Stomach (tissue), 4 donors: ENCODE measurements at regions not wholly inside any gene's neighbourhood (a gene's known extent, or its start where the extent isn't known, plus 50 kb on each side); places are given as distances from the start of the nearest gene placed in this dataset.

Experiments used
- EP300 ChIP-seq: sonication (generic); formaldehyde crosslinking; IDR thresholded peaks from one replicate; pipeline ENCODE4 v1.6.1; 2017; ENCODE audit warnings: antibody characterized with exemption
- POLR2A ChIP-seq, 4 donors: fragments of 450-650 bp; IDR thresholded peaks; one replicate each; pipeline ENCODE4 v1.6.1; 2016; ENCODE audit warnings: antibody characterized with exemption in 4 of 4, control low read depth in 2 of 4, mild to moderate bottlenecking in 1 of 4, moderate library complexity in 1 of 4
- POLR2AphosphoS5 ChIP-seq, 3 donors: sonication (generic); formaldehyde crosslinking; IDR thresholded peaks; one replicate each; pipeline ENCODE4 v1.6.1; 2016; ENCODE audit warnings: antibody characterized with exemption in 3 of 3
- TF ChIP-seq, protein P1 (sequence below), 7 experiments: fragments of 450-650 bp in 4 of 7; fragments of 200-600 bp in 3 of 7; sonication (generic) in 3 of 7; IDR thresholded peaks; one replicate each; pipeline ENCODE4 v1.5.1; 2016 to 2019; ENCODE audit warnings: antibody characterized with exemption in 7 of 7, control low read depth in 2 of 7, mild to moderate bottlenecking in 1 of 7

DNA sequence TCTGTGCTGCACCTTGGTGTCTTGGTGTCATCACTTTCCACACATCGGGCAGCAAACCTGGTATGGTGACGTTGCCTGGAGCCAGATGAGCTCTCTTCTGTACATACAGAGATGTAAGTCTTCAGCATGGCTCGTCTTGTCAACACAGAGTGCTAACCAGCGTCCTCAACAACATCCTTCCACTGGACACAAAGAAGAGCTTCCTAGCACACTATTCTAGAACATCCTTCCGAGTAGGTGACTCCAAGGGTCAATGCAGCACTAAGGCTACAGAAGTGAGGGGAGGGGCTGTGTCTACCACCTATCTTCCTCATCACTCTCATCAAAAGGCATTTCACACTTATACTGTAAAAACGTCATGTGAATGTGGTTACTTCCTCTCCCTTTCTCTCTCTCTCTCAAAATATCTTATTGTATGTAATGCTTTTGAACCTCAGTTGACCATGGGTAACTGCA lies 108.1 kb upstream of the SLC1A4 start:
- TF ChIP-seq, protein P1, sequence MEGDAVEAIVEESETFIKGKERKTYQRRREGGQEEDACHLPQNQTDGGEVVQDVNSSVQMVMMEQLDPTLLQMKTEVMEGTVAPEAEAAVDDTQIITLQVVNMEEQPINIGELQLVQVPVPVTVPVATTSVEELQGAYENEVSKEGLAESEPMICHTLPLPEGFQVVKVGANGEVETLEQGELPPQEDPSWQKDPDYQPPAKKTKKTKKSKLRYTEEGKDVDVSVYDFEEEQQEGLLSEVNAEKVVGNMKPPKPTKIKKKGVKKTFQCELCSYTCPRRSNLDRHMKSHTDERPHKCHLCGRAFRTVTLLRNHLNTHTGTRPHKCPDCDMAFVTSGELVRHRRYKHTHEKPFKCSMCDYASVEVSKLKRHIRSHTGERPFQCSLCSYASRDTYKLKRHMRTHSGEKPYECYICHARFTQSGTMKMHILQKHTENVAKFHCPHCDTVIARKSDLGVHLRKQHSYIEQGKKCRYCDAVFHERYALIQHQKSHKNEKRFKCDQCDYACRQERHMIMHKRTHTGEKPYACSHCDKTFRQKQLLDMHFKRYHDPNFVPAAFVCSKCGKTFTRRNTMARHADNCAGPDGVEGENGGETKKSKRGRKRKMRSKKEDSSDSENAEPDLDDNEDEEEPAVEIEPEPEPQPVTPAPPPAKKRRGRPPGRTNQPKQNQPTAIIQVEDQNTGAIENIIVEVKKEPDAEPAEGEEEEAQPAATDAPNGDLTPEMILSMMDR (IDR thresholded peaks at IDR 0.05) = no peak
- TF ChIP-seq EP300 (no peak), POLR2A (IDR thresholded peaks at IDR 0.05) (no peak), POLR2AphosphoS5 (IDR thresholded peaks at IDR 0.05) (no peak)
